ENCODE measurements at regions not wholly inside any gene's neighbourhood (a gene's known extent, or its start where the extent isn't known, plus 50 kb on each side); places are given as distances from the start of the nearest gene placed in this dataset.

- Histone ChIP-seq H3K56ac (replicated peaks; ENCODE audit: insufficient read length, low read depth, low read length) (no peak overlapping the region), H2BK20ac (ENCODE audit: low read length) (no peak overlapping the region), H3K27ac (ENCODE audit: low read depth, low read length) (no peak overlapping the region), H3K36me3 (ENCODE audit: control insufficient read depth in 2 of 4, insufficient read depth in 4 of 4, low read length in 3 of 4) (no peaks in the 10 kb centered on the region), H3K23me2 (ENCODE audit: low read depth, low read length) (no peaks in the 10 kb centered on the region), H3K18ac (ENCODE audit: extremely low read depth, low read length) (no peak overlapping the region), H3K27me3 (replicated peaks in 1 of 4; ENCODE audit: control insufficient read depth in 3 of 4, extremely low read depth in 1 of 4, insufficient read depth in 3 of 4, low read length in 3 of 4) (no peaks in the 10 kb centered on the region), H2BK120ac (replicated peaks; ENCODE audit: low read depth, low read length) (no peak overlapping the region), H3K4me3 (ENCODE audit: extremely low read depth in 1 of 4, insufficient read depth in 2 of 4, low read depth in 3 of 4, low read length in 4 of 4) (no peak overlapping the region), H4K91ac (replicated peaks; ENCODE audit: insufficient read length, low read length) (no peak overlapping the region), H3K79me1 (ENCODE audit: low read depth, low read length) (no peaks in the 10 kb centered on the region), H4K8ac (ENCODE audit: extremely low read depth, insufficient read depth, low read length) (no peak overlapping the region), H3K4me2 (ENCODE audit: insufficient read depth in 1 of 2, low read depth in 2 of 2, low read length in 2 of 2) (no peak overlapping the region), H4K5ac (ENCODE audit: insufficient read length, low read depth, low read length) (no peak overlapping the region), H3K4me1 (replicated peaks in 1 of 4; ENCODE audit: control insufficient read depth in 3 of 4, insufficient read depth in 4 of 4, low read length in 3 of 4) (no peaks in the 10 kb centered on the region), H3K23ac (ENCODE audit: insufficient read length) (no peak overlapping the region), H2AK5ac (ENCODE audit: low read depth, low read length) (no peak overlapping the region), H2BK5ac (ENCODE audit: low read depth, low read length) (no peak overlapping the region), H2AFZ (ENCODE audit: low read length) (no peak overlapping the region), H3K14ac (ENCODE audit: insufficient read length) (no peak overlapping the region), H2BK12ac (ENCODE audit: low read depth, low read length) (no peak overlapping the region), H2BK15ac (ENCODE audit: low read length) (no peak overlapping the region), H3K9ac (replicated peaks in 1 of 4; ENCODE audit: extremely low read depth in 1 of 4, low read depth in 3 of 4, low read length in 3 of 4) (no peak overlapping the region), H3K9me3 (ENCODE audit: insufficient read depth in 2 of 2, low read depth in 1 of 2, low read length in 1 of 2) (peaks cover 2% of the 10 kb centered on the region in 2 experiments; a peak in 2 of 4 replicates), H4K20me1 (replicated peaks in 1 of 2; ENCODE audit: control insufficient read depth in 1 of 2, insufficient read depth in 2 of 2, low read length in 2 of 2) (no peaks in the 10 kb centered on the region), H3K79me2 (ENCODE audit: control insufficient read depth in 1 of 2, insufficient read depth in 2 of 2, low read length in 2 of 2) (no peaks in the 10 kb centered on the region), H3K4ac (replicated peaks; ENCODE audit: insufficient read length, low read depth, low read length) (no peak overlapping the region)
- peak; percentile 90 for FAIRE-seq
- 85% methylated on average over 2 of the region's 2 CpGs; no CpG with 5 or more reads in 1 of the 2 experiments for WGBS, 2 experiments (ENCODE audit: extremely low coverage in 1 of 2, insufficient coverage in 1 of 2, insufficient read length in 1 of 2, insufficient replicate concordance in 2 of 2, low coverage in 1 of 2, low lambda C conversion rate in 2 of 2, missing lambda C conversion rate in 1 of 2)
- peak in 1 of 2 experiments; percentile 13 for DNase-seq (ENCODE audit: low read depth in 1 of 2, low spot score in 2 of 2)
- ChIA-PET CTCF (ENCODE audit: partially characterized antibody) (interaction anchor here (0.7 to 3.1 kb wide), 22 partner anchors 8 to 294 kb away, joined by 3 to 22 read pairs (median 4); no protein-coding TSS in a partner anchor), POLR2A (ENCODE audit: partially characterized antibody) (no interaction called here)
- peak; percentile 87 to 90 for TF ChIP-seq RAD21 (IDR thresholded peaks at IDR 0.05 in 1 of 2, conservative IDR thresholded peaks at IDR 0.05 in 1 of 2; ENCODE audit: low read depth in 2 of 2, low read length in 2 of 2)
- TF ChIP-seq TAF7 (optimal IDR thresholded peaks at IDR 0.05; ENCODE audit: borderline replicate concordance, low read depth, low read length) = no peak
- no peak for TF ChIP-seq TCF12 (IDR thresholded peaks at IDR 0.05; ENCODE audit: low read depth, low read length)
- TF ChIP-seq CTCF (IDR thresholded peaks at IDR 0.05; ENCODE audit: control extremely low read depth in 1 of 3, insufficient read depth in 1 of 3, low read depth in 1 of 3, low read length in 3 of 3) = peak in 2 of 3 experiments; percentile 62 to 66; a peak in 3 of 4 replicates
- no peak for TF ChIP-seq KDM4A (IDR thresholded peaks at IDR 0.05; ENCODE audit: low read depth, low read length, severe bottlenecking)
Observed at GRCh38 chr4:64911846-64912245, 502.6 kb upstream of the TECRL start.
